GM23338 (cell line): ENCODE measurements at regions not wholly inside any gene's neighbourhood (a gene's known extent, or its start where the extent isn't known, plus 50 kb on each side); places are given as distances from the start of the nearest gene placed in this dataset.

ENCODE experiments used
- ATAC-seq: fragments of 200-7000 bp; cut with Tn5 transposase; 3 replicates; pipeline ENCODE4 v1.9.1; 2020
- DNase-seq: peaks from one replicate; pipeline ENCODE4 v3.0.0-alpha.2; 2015; ENCODE audit warnings: low spot score
- H2AFZ ChIP-seq: fragments of 200-600 bp; sonication (generic); 2 replicates; pipeline ENCODE4 v1.8.0; 2016; ENCODE audit warnings: antibody characterized with exemption, mild to moderate bottlenecking, moderate library complexity
- H3F3A ChIP-seq: fragments of 200-600 bp; sonication (generic); replicated peaks from 2 replicates; pipeline ENCODE4 v1.8.0; 2017; ENCODE audit warnings: antibody characterized with exemption, mixed run types, low read depth
- H3K27ac ChIP-seq: fragments of 200-600 bp; sonication (generic); 2 replicates; pipeline ENCODE4 v1.6.1; 2016; ENCODE audit warnings: low read depth
- H3K27me3 ChIP-seq: fragments of 200-600 bp; sonication (generic); 2 replicates; pipeline ENCODE4 v1.8.0; 2016; ENCODE audit warnings: mild to moderate bottlenecking, mixed run types, moderate library complexity; ENCODE audit not compliant: insufficient read depth
- H3K36me3 ChIP-seq: fragments of 200-600 bp; sonication (generic); 2 replicates; pipeline ENCODE4 v1.8.0; 2016; ENCODE audit warnings: mild to moderate bottlenecking; ENCODE audit not compliant: insufficient read depth
- H3K4me1 ChIP-seq: fragments of 200-600 bp; sonication (generic); 2 replicates; pipeline ENCODE4 v1.8.0; 2016; ENCODE audit warnings: mild to moderate bottlenecking, moderate library complexity; ENCODE audit not compliant: insufficient read depth
- H3K4me2 ChIP-seq: fragments of 200-600 bp; sonication (generic); 2 replicates; pipeline ENCODE4 v1.7.1; 2017; ENCODE audit warnings: mixed run types
- H3K4me3 ChIP-seq: fragments of 200-600 bp; sonication (generic); 2 replicates; pipeline ENCODE4 v1.6.1; 2016; ENCODE audit warnings: mixed run types
- H3K79me2 ChIP-seq: fragments of 200-600 bp; sonication (generic); replicated peaks from 2 replicates; pipeline ENCODE4 v1.8.0; 2017; ENCODE audit warnings: mild to moderate bottlenecking; ENCODE audit not compliant: insufficient read depth
- H3K9me2 ChIP-seq: fragments of 200-600 bp; sonication (generic); 2 replicates; pipeline ENCODE4 v1.8.0; 2017; ENCODE audit not compliant: insufficient read depth
- H4K20me1 ChIP-seq: fragments of 200-600 bp; sonication (generic); replicated peaks from 2 replicates; pipeline ENCODE4 v1.8.0; 2017; ENCODE audit warnings: mild to moderate bottlenecking; ENCODE audit not compliant: insufficient read depth
- H3K27ac Mint-ChIP-seq: 2 replicates; pipeline ENCODE4 v1.8.0; 2020; ENCODE audit warnings: inconsistent platforms, mild to moderate bottlenecking, moderate library complexity, mixed read lengths
- H3K27me3 Mint-ChIP-seq: 3 replicates; pipeline ENCODE4 v1.8.0; 2022; ENCODE audit warnings: low read depth, mild to moderate bottlenecking, moderate library complexity, mixed read lengths, inconsistent platforms; ENCODE audit not compliant: insufficient read depth, poor library complexity
- H3K36me3 Mint-ChIP-seq: 3 replicates; pipeline ENCODE4 v1.8.0; 2021; ENCODE audit warnings: low read depth, mild to moderate bottlenecking, inconsistent platforms, moderate library complexity, mixed read lengths
- H3K4me1 Mint-ChIP-seq: 3 replicates; pipeline ENCODE4 v1.8.0; 2020; ENCODE audit warnings: mild to moderate bottlenecking, inconsistent platforms, mixed read lengths
- H3K4me3 Mint-ChIP-seq: 3 replicates; pipeline ENCODE4 v1.8.0; 2021; ENCODE audit warnings: moderate library complexity, mild to moderate bottlenecking, inconsistent platforms, mixed read lengths
- H3K9me3 Mint-ChIP-seq: 3 replicates; pipeline ENCODE4 v1.8.0; 2020; ENCODE audit warnings: moderate library complexity, mild to moderate bottlenecking, inconsistent platforms, mixed read lengths
- CREB1 ChIP-seq: fragments of 250-450 bp; sonication (Bioruptor Pico); IDR thresholded peaks from 2 replicates; pipeline ENCODE4 v1.5.0; 2020; ENCODE audit warnings: low read depth, mild to moderate bottlenecking, moderate library complexity
- EZH2 ChIP-seq: fragments of 200-600 bp; sonication (generic); IDR thresholded peaks from one replicate; pipeline ENCODE4 v1.8.0; 2017; ENCODE audit warnings: antibody characterized with exemption, mild to moderate bottlenecking, low read depth; ENCODE audit not compliant: unreplicated experiment
- EZH2phosphoT487 ChIP-seq: fragments of 200-600 bp; sonication (generic); IDR thresholded peaks from one replicate; pipeline ENCODE4 v1.8.1; 2018; ENCODE audit warnings: antibody characterized with exemption; ENCODE audit not compliant: unreplicated experiment
- JUNB ChIP-seq: IDR thresholded peaks from one replicate; pipeline ENCODE4 v1.6.1; 2016; ENCODE audit warnings: antibody characterized with exemption; ENCODE audit not compliant: unreplicated experiment
- NANOG ChIP-seq: IDR thresholded peaks from 2 replicates; pipeline ENCODE4 v1.6.1; 2016; ENCODE audit warnings: antibody characterized with exemption, borderline replicate concordance
- POLR2AphosphoS5 ChIP-seq: IDR thresholded peaks from 2 replicates; pipeline ENCODE4 v1.6.1; 2016; ENCODE audit warnings: antibody characterized with exemption, low read depth
- STAT1 ChIP-seq: IDR thresholded peaks from one replicate; pipeline ENCODE4 v1.6.1; 2016; ENCODE audit warnings: antibody characterized with exemption; ENCODE audit not compliant: unreplicated experiment
- ZNF114 ChIP-seq: fragments of 250-450 bp; sonication (Bioruptor Pico); IDR thresholded peaks from 2 replicates; pipeline ENCODE4 v1.5.0; 2020; ENCODE audit warnings: mild to moderate bottlenecking, moderate library complexity
- ZNF331 ChIP-seq: fragments of 250-450 bp; sonication (Bioruptor Pico); IDR thresholded peaks from 2 replicates; pipeline ENCODE4 v1.5.0; 2020; ENCODE audit warnings: low read depth, mild to moderate bottlenecking, moderate library complexity
- ZNF462 ChIP-seq: fragments of 250-450 bp; sonication (Bioruptor Pico); IDR thresholded peaks from 2 replicates; pipeline ENCODE4 v1.5.0; 2020; ENCODE audit warnings: mild to moderate bottlenecking, moderate library complexity
- TF ChIP-seq, protein P1 (sequence below): IDR thresholded peaks from one replicate; pipeline ENCODE4 v1.6.1; 2018; ENCODE audit warnings: antibody characterized with exemption; ENCODE audit not compliant: unreplicated experiment
- TF ChIP-seq, protein P2 (sequence below): IDR thresholded peaks from 2 replicates; pipeline ENCODE4 v1.6.1; 2016; ENCODE audit warnings: antibody characterized with exemption

DNA sequence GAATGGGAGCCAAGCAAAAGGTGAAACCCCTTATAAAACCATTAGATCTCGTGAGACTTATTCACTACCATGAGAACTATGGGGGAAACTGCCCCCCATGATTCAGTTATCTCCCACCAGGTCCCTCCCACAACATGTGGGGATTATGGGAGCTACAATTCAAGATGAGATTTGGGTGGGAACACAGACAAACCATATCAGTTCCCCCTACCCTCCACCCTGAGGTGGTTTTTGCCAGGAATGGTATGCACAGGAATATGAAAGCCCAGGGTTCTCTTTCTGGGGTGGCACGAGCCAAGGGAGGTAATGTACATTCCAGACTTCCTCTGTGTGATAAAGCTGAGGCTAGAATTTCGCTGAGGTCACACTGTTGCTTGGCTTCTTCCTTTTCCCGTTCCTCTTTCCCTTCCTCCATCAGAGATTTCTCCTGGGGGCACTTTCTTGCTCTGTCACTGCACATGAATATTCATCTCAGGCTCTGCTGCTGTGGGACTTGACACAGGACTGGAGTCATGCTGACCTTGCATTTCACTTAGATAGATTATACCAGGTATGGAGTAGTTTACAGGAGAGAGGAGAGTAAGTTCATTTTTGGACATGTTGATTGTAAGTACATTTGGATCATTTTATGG lies 347.0 kb upstream of the MTPN start:
- no peaks in the 10 kb centered on the region for H3K4me1 ChIP-seq
- H3K4me3 Mint-ChIP-seq = no peak overlapping the region
- TF ChIP-seq ZNF331 (no peak), EZH2 (no peak)
- TF ChIP-seq, protein P1, sequence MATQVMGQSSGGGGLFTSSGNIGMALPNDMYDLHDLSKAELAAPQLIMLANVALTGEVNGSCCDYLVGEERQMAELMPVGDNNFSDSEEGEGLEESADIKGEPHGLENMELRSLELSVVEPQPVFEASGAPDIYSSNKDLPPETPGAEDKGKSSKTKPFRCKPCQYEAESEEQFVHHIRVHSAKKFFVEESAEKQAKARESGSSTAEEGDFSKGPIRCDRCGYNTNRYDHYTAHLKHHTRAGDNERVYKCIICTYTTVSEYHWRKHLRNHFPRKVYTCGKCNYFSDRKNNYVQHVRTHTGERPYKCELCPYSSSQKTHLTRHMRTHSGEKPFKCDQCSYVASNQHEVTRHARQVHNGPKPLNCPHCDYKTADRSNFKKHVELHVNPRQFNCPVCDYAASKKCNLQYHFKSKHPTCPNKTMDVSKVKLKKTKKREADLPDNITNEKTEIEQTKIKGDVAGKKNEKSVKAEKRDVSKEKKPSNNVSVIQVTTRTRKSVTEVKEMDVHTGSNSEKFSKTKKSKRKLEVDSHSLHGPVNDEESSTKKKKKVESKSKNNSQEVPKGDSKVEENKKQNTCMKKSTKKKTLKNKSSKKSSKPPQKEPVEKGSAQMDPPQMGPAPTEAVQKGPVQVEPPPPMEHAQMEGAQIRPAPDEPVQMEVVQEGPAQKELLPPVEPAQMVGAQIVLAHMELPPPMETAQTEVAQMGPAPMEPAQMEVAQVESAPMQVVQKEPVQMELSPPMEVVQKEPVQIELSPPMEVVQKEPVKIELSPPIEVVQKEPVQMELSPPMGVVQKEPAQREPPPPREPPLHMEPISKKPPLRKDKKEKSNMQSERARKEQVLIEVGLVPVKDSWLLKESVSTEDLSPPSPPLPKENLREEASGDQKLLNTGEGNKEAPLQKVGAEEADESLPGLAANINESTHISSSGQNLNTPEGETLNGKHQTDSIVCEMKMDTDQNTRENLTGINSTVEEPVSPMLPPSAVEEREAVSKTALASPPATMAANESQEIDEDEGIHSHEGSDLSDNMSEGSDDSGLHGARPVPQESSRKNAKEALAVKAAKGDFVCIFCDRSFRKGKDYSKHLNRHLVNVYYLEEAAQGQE = no peak
- no peaks in the 10 kb centered on the region for H3F3A ChIP-seq
- H3K27me3 Mint-ChIP-seq = peaks cover 2% of the 10 kb centered on the region
- no peak for ATAC-seq
- H3K4me2 ChIP-seq = no peak overlapping the region
- H3K27me3 ChIP-seq = no peaks in the 10 kb centered on the region
- H3K79me2 ChIP-seq = no peaks in the 10 kb centered on the region
- peaks cover 6% of the 10 kb centered on the region; the same call in 2 of the 3 replicates for H3K4me1 Mint-ChIP-seq
- H2AFZ ChIP-seq = no peak overlapping the region
- H3K36me3 ChIP-seq = no peaks in the 10 kb centered on the region
- no peak overlapping the region for H3K27ac ChIP-seq
- DNase-seq = no peak
- H3K9me3 Mint-ChIP-seq = no peaks in the 10 kb centered on the region
- H4K20me1 ChIP-seq = no peaks in the 10 kb centered on the region
- H3K27ac Mint-ChIP-seq = peak overlapping the region; percentile 43; the same call in 1 of the 2 replicates
- no peaks in the 10 kb centered on the region for H3K36me3 Mint-ChIP-seq
- H3K4me3 ChIP-seq = no peak overlapping the region
- H3K9me2 ChIP-seq = no peaks in the 10 kb centered on the region

DNA sequence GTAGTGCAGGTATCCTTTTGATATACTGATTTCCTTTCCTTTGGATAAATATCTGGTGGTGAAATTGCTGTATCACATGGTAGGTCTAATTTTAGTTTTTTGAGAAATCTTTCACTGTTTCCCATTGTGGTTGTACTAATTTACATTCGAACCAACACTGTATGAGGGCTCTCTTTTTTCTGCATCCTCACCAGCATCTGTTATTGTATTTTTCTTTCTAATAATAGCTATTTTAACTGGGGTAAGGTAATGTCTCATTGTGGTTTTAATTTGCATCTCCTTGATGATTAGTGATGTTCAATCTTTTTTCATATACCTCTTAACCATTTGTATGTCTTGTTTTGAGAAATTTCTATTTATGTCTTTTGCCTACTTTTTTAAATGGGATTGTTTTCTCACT lies 335.4 kb upstream of the MTPN start:
- no peaks in the 10 kb centered on the region for H3K27me3 Mint-ChIP-seq
- no peaks in the 10 kb centered on the region for H3K36me3 ChIP-seq
- no peaks in the 10 kb centered on the region for H3K27me3 ChIP-seq
- no peak overlapping the region for H2AFZ ChIP-seq
- H3K4me2 ChIP-seq = no peak overlapping the region
- no peak for DNase-seq
- no peaks in the 10 kb centered on the region for H4K20me1 ChIP-seq
- H3K4me1 ChIP-seq = no peaks in the 10 kb centered on the region
- H3F3A ChIP-seq = no peaks in the 10 kb centered on the region
- H3K36me3 Mint-ChIP-seq = no peaks in the 10 kb centered on the region; the same call in 2 of the 3 replicates
- H3K4me3 ChIP-seq = no peak overlapping the region
- H3K27ac Mint-ChIP-seq = no peak overlapping the region
- no peak overlapping the region for H3K4me3 Mint-ChIP-seq
- peaks cover 16% of the 10 kb centered on the region; the same call in 2 of the 3 replicates for H3K9me3 Mint-ChIP-seq
- H3K9me2 ChIP-seq = no peaks in the 10 kb centered on the region
- no peak overlapping the region for H3K27ac ChIP-seq
- no peak for ATAC-seq
- no peaks in the 10 kb centered on the region for H3K4me1 Mint-ChIP-seq
- no peaks in the 10 kb centered on the region for H3K79me2 ChIP-seq
- TF ChIP-seq EZH2phosphoT487 = no peak
- no peak for TF ChIP-seq CREB1 (CRISPR knock-in tag)
- TF ChIP-seq NANOG = no peak
- TF ChIP-seq, protein P2, sequence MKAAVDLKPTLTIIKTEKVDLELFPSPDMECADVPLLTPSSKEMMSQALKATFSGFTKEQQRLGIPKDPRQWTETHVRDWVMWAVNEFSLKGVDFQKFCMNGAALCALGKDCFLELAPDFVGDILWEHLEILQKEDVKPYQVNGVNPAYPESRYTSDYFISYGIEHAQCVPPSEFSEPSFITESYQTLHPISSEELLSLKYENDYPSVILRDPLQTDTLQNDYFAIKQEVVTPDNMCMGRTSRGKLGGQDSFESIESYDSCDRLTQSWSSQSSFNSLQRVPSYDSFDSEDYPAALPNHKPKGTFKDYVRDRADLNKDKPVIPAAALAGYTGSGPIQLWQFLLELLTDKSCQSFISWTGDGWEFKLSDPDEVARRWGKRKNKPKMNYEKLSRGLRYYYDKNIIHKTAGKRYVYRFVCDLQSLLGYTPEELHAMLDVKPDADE = no peak
- TF ChIP-seq ZNF331 = no peak
- no peak for TF ChIP-seq ZNF462 (CRISPR knock-in tag)
- TF ChIP-seq STAT1 = no peak
- no peak for TF ChIP-seq JUNB
- TF ChIP-seq POLR2AphosphoS5 = no peak
- no peak for TF ChIP-seq ZNF114 (CRISPR knock-in tag)
- no peak for TF ChIP-seq EZH2
